NB4 (cell line): ENCODE measurements at regions not wholly inside any gene's neighbourhood (a gene's known extent, or its start where the extent isn't known, plus 50 kb on each side); places are given as distances from the start of the nearest gene placed in this dataset.

Experiments used
- DNase-seq: peaks from one replicate; pipeline ENCODE4 v3.0.0; 2010; ENCODE audit warnings: low read depth
- H3K4me3 ChIP-seq: one replicate; pipeline ENCODE4 v1.5.1; 2011; ENCODE audit warnings: mild to moderate bottlenecking, low read depth, low read length, moderate library complexity
- CTCF ChIP-seq: IDR thresholded peaks from one replicate; pipeline ENCODE4 v1.5.1; 2012; ENCODE audit warnings: low read depth, low read length
- MAX ChIP-seq: IDR thresholded peaks from 2 replicates; pipeline ENCODE4 v1.6.1; 2011; ENCODE audit warnings: low read depth, low read length
- MYC ChIP-seq: IDR thresholded peaks from 2 replicates; pipeline ENCODE4 v1.6.1; 2011; ENCODE audit warnings: low read depth, low read length
- POLR2A ChIP-seq: IDR thresholded peaks from 2 replicates; pipeline ENCODE4 v1.6.1; 2011; ENCODE audit warnings: mild to moderate bottlenecking; ENCODE audit not compliant: insufficient read length; ENCODE audit errors: extremely low read depth

GRCh38 chr13:48888613-48889012, 87.1 kb upstream of the FNDC3A start:
- no peak for DNase-seq
- TF ChIP-seq CTCF (no peak), MAX (no peak)
- H3K4me3 ChIP-seq = no peak overlapping the region

DNA sequence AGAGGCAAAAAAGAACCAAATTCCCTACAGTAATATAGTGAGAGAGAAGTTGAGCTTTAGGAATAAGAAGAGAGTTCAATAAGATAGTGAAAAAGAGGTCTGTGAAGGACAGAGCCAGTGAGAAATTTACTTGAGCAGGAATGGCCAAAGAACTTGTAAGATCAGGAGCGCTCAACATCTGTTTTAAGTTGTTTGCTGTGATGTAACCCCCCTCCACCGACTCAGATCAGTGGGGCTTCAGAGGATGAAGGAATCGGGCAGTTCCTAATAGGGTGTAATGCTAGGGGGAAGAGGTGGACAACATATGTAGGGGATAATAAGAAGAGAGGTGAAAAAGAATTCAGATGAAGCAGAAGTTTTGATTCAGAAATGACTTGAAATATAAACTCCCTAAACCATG, 85.3 kb upstream of the FNDC3A start:
- no peak overlapping the region for H3K4me3 ChIP-seq
- no peak for TF ChIP-seq MAX
- no peak for TF ChIP-seq MYC
- no peak for TF ChIP-seq POLR2A
- no peak for TF ChIP-seq CTCF
- no peak for DNase-seq

DNA sequence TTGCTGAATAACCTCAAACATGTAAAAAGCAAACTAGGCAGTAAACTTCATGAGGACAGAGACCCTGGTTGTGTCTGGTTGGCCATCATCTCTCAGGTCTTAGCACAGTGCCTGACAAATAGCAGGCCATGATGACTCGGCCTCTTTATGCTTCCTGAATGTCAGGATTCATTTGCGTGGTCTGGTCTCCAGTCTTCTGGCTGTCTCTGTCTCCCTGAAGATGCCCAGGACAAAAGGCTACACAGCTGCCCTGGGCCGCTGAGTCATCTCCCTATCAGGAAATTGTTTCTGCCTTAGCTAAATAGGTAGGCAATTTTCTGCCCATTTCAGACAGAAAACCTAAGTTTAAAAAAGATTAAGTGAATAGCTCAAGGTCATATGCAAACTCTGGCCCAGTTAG, 84.1 kb upstream of the FNDC3A start:
- peak; percentile 50 for DNase-seq
- no peak overlapping the region for H3K4me3 ChIP-seq
- TF ChIP-seq POLR2A (no peak), MAX (no peak), MYC (no peak)

GRCh38 chr13:48892053-48892687, 83.5 kb upstream of the FNDC3A start:
- peak; percentile 23 for DNase-seq
- TF ChIP-seq POLR2A (no peak), MYC (0 out of 2 replicates have a peak, but pooled peaks have one; percentile 20)
- no peak overlapping the region for H3K4me3 ChIP-seq

DNA sequence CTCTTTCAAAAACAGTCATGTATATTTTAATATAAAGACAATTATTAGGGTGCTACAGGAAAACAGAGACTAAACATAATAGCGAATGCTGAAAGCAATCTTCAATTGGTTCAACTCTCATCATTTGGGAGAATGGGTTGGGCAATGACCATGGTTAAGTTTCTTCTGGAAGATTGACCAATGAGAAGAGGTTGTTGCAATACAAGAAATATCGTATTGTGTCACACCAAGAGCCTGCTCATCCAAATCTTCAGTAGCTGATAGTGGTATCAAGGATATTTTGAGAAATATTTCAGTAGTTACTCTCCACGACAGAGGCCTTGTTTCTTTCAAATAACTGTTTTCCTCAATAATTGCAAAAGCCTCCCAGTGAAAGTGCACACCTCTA, 83.0 kb upstream of the FNDC3A start:
- DNase-seq = peak; percentile 10
- no peak for TF ChIP-seq MYC
- TF ChIP-seq MAX = no peak
- TF ChIP-seq POLR2A = no peak
- no peak for TF ChIP-seq CTCF
- H3K4me3 ChIP-seq = no peak overlapping the region

DNA sequence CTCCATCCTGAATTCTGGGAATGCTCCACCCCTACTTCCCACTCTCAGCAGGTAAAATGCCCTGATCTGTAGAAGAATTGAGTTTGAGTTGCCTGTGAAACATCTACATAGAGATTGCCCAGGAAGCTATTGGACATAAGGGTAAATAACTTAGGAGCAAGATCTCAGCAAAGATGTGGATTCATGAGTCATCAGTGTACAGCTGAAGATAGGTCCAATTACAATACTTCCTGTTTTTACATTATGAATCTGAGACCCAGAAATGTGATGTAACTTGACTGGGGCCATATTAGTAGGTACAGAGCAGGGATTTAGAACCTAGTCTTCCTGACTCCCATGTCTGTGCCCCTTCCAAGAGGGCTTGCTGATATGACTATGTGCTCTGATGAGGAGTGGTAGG, 79.4 kb upstream of the FNDC3A start:
- peak; percentile 60 for DNase-seq

More for the DNA sequence above, 79.4 kb upstream of the FNDC3A start:
- H3K4me3 ChIP-seq = no peak overlapping the region
- TF ChIP-seq MAX (no peak), CTCF (no peak), MYC (no peak), POLR2A (no peak)
